SK-N-MC (cell line): ENCODE measurements at regions not wholly inside any gene's neighbourhood (a gene's known extent, or its start where the extent isn't known, plus 50 kb on each side); places are given as distances from the start of the nearest gene placed in this dataset.

Experiments
- EZH2 ChIP-seq: fragments of 200-600 bp; sonication (generic); IDR thresholded peaks from one replicate; pipeline ENCODE4 v1.6.1; 2017; ENCODE audit warnings: antibody characterized with exemption
- FOXP2 ChIP-seq: optimal IDR thresholded peaks from 2 replicates; pipeline ENCODE3; 2011; ENCODE audit warnings: mild to moderate bottlenecking, moderate library complexity; ENCODE audit not compliant: insufficient read depth; ENCODE audit errors: extremely low read length, control extremely low read depth
- POLR2AphosphoS5 ChIP-seq: IDR thresholded peaks from 2 replicates; pipeline ENCODE4 v1.6.1; 2012; ENCODE audit warnings: mild to moderate bottlenecking, low read depth, low read length, borderline replicate concordance

GRCh38 chr5:51651889-51652288, 268.6 kb downstream of the ISL1 start:
- TF ChIP-seq POLR2AphosphoS5, result no peak
- TF ChIP-seq EZH2, result no peak
- TF ChIP-seq FOXP2, result no peak
